ENCODE measurements at regions not wholly inside any gene's neighbourhood (a gene's known extent, or its start where the extent isn't known, plus 50 kb on each side); places are given as distances from the start of the nearest gene placed in this dataset.

GRCh38 chr3:73706771-73707170 lies 82.0 kb upstream of the PDZRN3 start:
- Histone ChIP-seq H3K27me3 (replicated peaks; ENCODE audit: insufficient read depth) (no peaks in the 10 kb centered on the region), H3K36me3 (no peaks in the 10 kb centered on the region), H3K9me3 (no peaks in the 10 kb centered on the region), H3K4me1 (replicated peaks) (no peaks in the 10 kb centered on the region), H3K4me3 (no peak overlapping the region), H3K27ac (no peak overlapping the region)
- TF ChIP-seq, protein P1, sequence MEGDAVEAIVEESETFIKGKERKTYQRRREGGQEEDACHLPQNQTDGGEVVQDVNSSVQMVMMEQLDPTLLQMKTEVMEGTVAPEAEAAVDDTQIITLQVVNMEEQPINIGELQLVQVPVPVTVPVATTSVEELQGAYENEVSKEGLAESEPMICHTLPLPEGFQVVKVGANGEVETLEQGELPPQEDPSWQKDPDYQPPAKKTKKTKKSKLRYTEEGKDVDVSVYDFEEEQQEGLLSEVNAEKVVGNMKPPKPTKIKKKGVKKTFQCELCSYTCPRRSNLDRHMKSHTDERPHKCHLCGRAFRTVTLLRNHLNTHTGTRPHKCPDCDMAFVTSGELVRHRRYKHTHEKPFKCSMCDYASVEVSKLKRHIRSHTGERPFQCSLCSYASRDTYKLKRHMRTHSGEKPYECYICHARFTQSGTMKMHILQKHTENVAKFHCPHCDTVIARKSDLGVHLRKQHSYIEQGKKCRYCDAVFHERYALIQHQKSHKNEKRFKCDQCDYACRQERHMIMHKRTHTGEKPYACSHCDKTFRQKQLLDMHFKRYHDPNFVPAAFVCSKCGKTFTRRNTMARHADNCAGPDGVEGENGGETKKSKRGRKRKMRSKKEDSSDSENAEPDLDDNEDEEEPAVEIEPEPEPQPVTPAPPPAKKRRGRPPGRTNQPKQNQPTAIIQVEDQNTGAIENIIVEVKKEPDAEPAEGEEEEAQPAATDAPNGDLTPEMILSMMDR (IDR thresholded peaks at IDR 0.05) = no peak
- TF ChIP-seq POLR2AphosphoS5 (IDR thresholded peaks at IDR 0.05) = no peak
- no peak for TF ChIP-seq POLR2A (IDR thresholded peaks at IDR 0.05)
- DNase-seq (ENCODE audit: low spot score) = no peak
- WGBS = 100% methylated on average over 1 of the region's 1 CpG
- intact Hi-C loops (cut with DNase I) = no loop called here

- intact Hi-C loops (cut with DNase I) = no loop called here
- DNase-seq (ENCODE audit: low spot score) = no peak
- 73% methylated on average over 1 of the region's 1 CpG for WGBS
- H3K4me1 ChIP-seq (replicated peaks) = no peaks in the 10 kb centered on the region
- no peaks in the 10 kb centered on the region for H3K9me3 ChIP-seq
- no peaks in the 10 kb centered on the region for H3K27me3 ChIP-seq (replicated peaks; ENCODE audit: insufficient read depth)
- no peak overlapping the region for H3K4me3 ChIP-seq
- H3K27ac ChIP-seq = no peak overlapping the region
- TF ChIP-seq POLR2AphosphoS5 (IDR thresholded peaks at IDR 0.05) = no peak
- no peak for TF ChIP-seq POLR2A (IDR thresholded peaks at IDR 0.05)
- TF ChIP-seq, protein P1 (IDR thresholded peaks at IDR 0.05) = no peak
- H3K36me3 ChIP-seq = no peaks in the 10 kb centered on the region
Measured at GRCh38 chr3:73705792-73706191, 81.1 kb upstream of the PDZRN3 start.

DNA sequence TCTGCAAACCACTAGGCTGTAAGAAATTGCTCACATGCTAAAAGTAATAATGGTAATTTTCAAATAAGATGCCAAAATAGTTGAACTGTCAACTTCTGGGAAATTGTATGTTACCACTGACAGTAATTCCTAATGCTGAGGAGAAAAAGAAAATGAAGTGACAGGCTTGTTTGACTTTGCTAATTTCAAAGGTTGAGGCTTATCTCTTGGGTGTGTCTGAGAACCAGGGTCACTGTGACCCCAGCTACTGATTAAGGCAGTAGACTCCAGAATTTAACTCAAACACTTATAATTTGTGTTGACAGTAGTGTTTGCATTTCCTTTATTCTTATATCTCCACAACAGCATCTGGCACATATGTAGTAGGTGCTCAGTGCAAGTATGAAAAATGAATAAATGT lies 74.6 kb upstream of the PDZRN3 start:
- DNase-seq (ENCODE audit: low spot score) = no peak
- H3K4me1 ChIP-seq (replicated peaks) = no peaks in the 10 kb centered on the region
- TF ChIP-seq POLR2AphosphoS5 (IDR thresholded peaks at IDR 0.05) (no peak), POLR2A (IDR thresholded peaks at IDR 0.05) (no peak)
- TF ChIP-seq, protein P1 (IDR thresholded peaks at IDR 0.05) = no peak
- intact Hi-C loops (cut with DNase I) = no loop called here
- no peaks in the 10 kb centered on the region for H3K9me3 ChIP-seq
- no peak overlapping the region for H3K4me3 ChIP-seq
- no peak overlapping the region for H3K27ac ChIP-seq
- H3K27me3 ChIP-seq (replicated peaks; ENCODE audit: insufficient read depth) = no peaks in the 10 kb centered on the region
- H3K36me3 ChIP-seq = no peaks in the 10 kb centered on the region

GRCh38 chr3:73697020-73697419 lies 72.3 kb upstream of the PDZRN3 start:
- Histone ChIP-seq H3K27me3 (replicated peaks; ENCODE audit: insufficient read depth) (no peaks in the 10 kb centered on the region), H3K4me1 (replicated peaks) (no peaks in the 10 kb centered on the region), H3K27ac (no peak overlapping the region), H3K4me3 (no peak overlapping the region), H3K9me3 (no peaks in the 10 kb centered on the region), H3K36me3 (no peaks in the 10 kb centered on the region)
- intact Hi-C loops (cut with DNase I) = no loop called here
- DNase-seq (ENCODE audit: low spot score) = no peak
- TF ChIP-seq POLR2A (IDR thresholded peaks at IDR 0.05) (no peak), POLR2AphosphoS5 (IDR thresholded peaks at IDR 0.05) (no peak)
- TF ChIP-seq, protein P1 (IDR thresholded peaks at IDR 0.05) = no peak
- WGBS = 62% methylated on average over 6 of the region's 6 CpGs

DNA sequence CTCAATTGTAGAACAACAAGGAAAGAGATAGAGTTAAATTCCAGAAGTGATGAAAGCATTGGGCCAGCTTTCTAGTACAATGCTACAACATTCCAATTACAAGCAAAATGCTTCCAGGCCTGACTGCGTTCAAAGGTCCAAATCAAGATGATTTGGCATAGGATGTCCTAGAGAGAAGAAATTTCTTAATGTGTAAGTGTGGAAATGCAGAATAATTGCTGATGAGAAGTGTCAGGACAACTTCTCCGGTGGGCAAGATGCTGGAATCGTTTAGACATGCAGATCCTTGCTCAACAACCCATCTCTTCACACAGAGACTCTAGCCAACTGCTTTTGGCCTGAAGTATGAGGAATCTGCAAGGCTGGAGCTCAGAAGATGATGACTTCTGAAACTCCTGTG lies 71.1 kb upstream of the PDZRN3 start:
- Histone ChIP-seq H3K36me3 (no peaks in the 10 kb centered on the region), H3K9me3 (no peaks in the 10 kb centered on the region), H3K4me1 (replicated peaks) (no peaks in the 10 kb centered on the region), H3K4me3 (no peak overlapping the region), H3K27me3 (replicated peaks; ENCODE audit: insufficient read depth) (no peaks in the 10 kb centered on the region), H3K27ac (no peak overlapping the region)
- intact Hi-C loops (cut with DNase I) = no loop called here
- WGBS = 83% methylated on average over 3 of the region's 3 CpGs
- DNase-seq (ENCODE audit: low spot score) = no peak
- TF ChIP-seq, protein P1 (IDR thresholded peaks at IDR 0.05) = no peak
- TF ChIP-seq POLR2AphosphoS5 (IDR thresholded peaks at IDR 0.05) (no peak), POLR2A (IDR thresholded peaks at IDR 0.05) (no peak)

Data from prostate gland (tissue), 2 donors.